ENCODE measurements at regions not wholly inside any gene's neighbourhood (a gene's known extent, or its start where the extent isn't known, plus 50 kb on each side); places are given as distances from the start of the nearest gene placed in this dataset.

DNA sequence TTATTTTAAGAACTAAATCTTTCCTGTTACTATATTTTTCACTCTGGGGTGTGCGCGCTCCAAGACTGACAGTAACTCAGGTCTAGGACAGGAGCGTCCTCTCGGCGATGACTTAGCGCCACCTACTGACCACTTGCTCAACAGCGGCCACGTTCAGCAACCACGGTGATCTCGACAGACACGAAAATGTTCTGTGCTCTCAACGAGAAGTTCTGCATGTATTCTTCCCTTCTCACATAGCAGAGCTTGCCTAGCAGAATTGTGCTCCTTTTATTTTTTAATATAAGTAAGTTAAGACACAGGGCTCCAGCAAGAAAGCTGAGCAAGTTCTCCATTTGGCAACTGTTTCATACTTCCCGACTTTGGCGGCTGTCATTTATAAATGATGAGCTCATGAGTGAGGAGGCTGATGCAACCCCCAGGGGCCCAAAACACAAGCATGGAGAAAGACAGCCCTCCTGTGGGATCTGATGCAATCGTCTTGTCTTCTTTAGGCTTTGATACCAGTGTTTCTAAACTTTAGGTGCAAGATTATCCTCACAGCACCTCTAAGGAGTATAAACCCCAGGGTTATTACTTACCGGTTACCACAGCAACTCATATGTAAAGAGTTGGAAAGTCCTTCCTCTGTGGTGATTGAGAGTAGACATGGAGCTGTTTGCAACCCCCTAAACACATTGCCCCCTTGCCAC is 92.6 kb downstream of the HHIPL2 start:
- Histone ChIP-seq H3K4me1 (ENCODE audit: insufficient read depth, low read length) (no peaks in the 10 kb centered on the region), H3K36me3 (ENCODE audit: insufficient read depth, low read length) (no peaks in the 10 kb centered on the region), H3K27ac (ENCODE audit: low read depth, low read length) (no peak overlapping the region), H3K9ac (ENCODE audit: low read depth, low read length) (no peak overlapping the region), H3K27me3 (ENCODE audit: insufficient read depth, low read length) (no peaks in the 10 kb centered on the region), H3K4me3 (ENCODE audit: low read length) (no peak overlapping the region), H3K9me3 (ENCODE audit: insufficient read depth, low read depth, low read length) (peaks cover 14% of the 10 kb centered on the region)
- 14% methylated on average over 15 of the region's 16 CpGs for WGBS

DNA sequence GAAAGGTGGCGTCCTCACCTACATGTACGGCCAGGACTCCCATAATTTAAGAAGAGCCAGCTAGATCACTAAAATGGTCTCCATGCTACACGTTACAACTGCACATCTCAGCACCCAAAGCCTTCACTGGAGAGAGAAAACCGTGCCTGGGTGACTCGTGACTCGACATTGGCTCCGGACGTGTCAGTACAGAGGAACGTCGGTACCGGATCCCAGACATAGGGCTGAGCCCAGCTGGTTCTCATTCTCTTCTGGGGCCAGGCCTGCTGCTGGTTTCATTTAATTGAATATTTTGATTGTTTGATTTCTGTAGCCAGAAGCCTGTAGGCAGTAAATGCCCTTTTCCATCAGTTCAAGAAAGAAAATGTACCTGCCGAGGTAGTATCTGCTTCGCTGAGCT is 93.1 kb downstream of the HHIPL2 start:
- Histone ChIP-seq H3K4me1 (ENCODE audit: insufficient read depth, low read length) (no peaks in the 10 kb centered on the region), H3K27ac (ENCODE audit: low read depth, low read length) (no peak overlapping the region), H3K27me3 (ENCODE audit: insufficient read depth, low read length) (no peaks in the 10 kb centered on the region), H3K9ac (ENCODE audit: low read depth, low read length) (no peak overlapping the region), H3K36me3 (ENCODE audit: insufficient read depth, low read length) (no peaks in the 10 kb centered on the region), H3K4me3 (ENCODE audit: low read length) (no peak overlapping the region), H3K9me3 (ENCODE audit: insufficient read depth, low read depth, low read length) (peaks cover 14% of the 10 kb centered on the region)
- 48% methylated on average over 13 of the region's 13 CpGs for WGBS

DNA sequence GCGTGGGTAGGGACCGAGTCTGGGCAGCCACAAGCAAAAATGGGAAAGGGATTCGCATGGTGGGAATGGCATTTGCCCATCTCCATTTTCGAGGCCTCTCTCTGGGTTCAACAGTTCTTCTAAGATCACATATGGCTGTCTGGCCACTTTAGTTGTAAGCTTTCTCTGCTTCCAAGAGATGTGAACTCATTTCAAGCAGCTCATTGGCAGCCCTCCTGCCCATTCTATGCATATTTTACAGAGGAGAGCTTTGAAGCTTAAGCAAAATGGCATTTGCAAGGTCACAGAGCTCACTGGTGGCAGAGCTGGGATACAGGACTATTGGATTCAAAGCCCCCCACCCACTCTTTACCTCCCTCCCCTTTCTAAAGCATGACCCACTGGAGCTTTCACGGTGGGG is 93.7 kb downstream of the HHIPL2 start:
- Histone ChIP-seq H3K4me1 (ENCODE audit: insufficient read depth, low read length) (no peaks in the 10 kb centered on the region), H3K27ac (ENCODE audit: low read depth, low read length) (no peak overlapping the region), H3K4me3 (ENCODE audit: low read length) (no peak overlapping the region), H3K36me3 (ENCODE audit: insufficient read depth, low read length) (no peaks in the 10 kb centered on the region), H3K9me3 (ENCODE audit: insufficient read depth, low read depth, low read length) (peaks cover 14% of the 10 kb centered on the region), H3K27me3 (ENCODE audit: insufficient read depth, low read length) (no peaks in the 10 kb centered on the region), H3K9ac (ENCODE audit: low read depth, low read length) (no peak overlapping the region)
- WGBS = 89% methylated on average over 5 of the region's 5 CpGs

DNA sequence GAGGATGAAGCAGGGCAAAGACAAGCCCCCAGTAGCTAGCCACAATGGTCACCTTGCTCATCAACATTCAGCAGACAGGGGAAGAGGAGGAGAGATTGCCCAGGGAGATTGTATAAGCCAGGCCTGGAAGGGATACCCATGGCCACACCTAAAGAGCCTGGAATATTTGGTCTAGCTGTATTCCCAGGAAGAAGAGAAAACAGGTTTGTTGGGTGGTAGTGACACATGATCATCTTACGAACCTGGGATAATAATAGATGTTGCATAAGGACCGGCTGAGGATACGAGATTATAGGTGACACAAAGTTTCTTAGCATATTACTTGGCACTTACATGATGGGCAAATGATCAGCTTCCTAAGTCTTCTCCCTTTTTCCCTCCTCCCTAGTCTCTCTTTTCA is 95.9 kb downstream of the HHIPL2 start:
- 75% methylated on average over 3 of the region's 3 CpGs for WGBS
- Histone ChIP-seq H3K4me1 (ENCODE audit: insufficient read depth, low read length) (no peaks in the 10 kb centered on the region), H3K4me3 (ENCODE audit: low read length) (no peak overlapping the region), H3K9me3 (ENCODE audit: insufficient read depth, low read depth, low read length) (peaks cover 2% of the 10 kb centered on the region; the same call in 1 of the 2 replicates), H3K27ac (ENCODE audit: low read depth, low read length) (no peak overlapping the region), H3K36me3 (ENCODE audit: insufficient read depth, low read length) (no peaks in the 10 kb centered on the region), H3K9ac (ENCODE audit: low read depth, low read length) (no peak overlapping the region), H3K27me3 (ENCODE audit: insufficient read depth, low read length) (no peaks in the 10 kb centered on the region)

DNA sequence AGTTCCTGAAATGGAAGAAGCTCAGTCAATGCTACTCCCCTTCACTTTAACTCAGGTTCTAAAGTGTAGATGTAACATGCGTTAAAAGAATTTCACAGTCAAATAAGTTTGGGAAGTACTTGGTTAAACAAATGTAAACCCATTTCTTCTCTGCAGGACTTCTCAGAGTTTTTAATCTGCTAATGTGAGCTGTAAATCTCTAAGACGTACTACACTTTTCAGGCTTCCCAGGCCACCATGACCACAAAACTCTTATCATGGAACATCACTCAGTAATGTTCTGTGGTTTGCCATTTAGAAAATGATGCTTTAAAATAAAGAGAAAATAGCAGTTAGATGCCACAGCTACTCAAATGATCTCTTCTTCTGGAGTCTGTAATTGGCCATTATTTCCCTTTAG is 104.3 kb downstream of the HHIPL2 start:
- no peaks in the 10 kb centered on the region for H3K27me3 ChIP-seq (ENCODE audit: insufficient read depth, low read length)
- 90% methylated on average over 1 of the region's 2 CpGs for WGBS
- H3K27ac ChIP-seq (ENCODE audit: low read depth, low read length) = no peak overlapping the region
- H3K9ac ChIP-seq (ENCODE audit: low read depth, low read length) = no peak overlapping the region
- H3K4me3 ChIP-seq (ENCODE audit: low read length) = no peak overlapping the region
- no peaks in the 10 kb centered on the region for H3K4me1 ChIP-seq (ENCODE audit: insufficient read depth, low read length)
- H3K9me3 ChIP-seq (ENCODE audit: insufficient read depth, low read depth, low read length) = no peaks in the 10 kb centered on the region
- no peaks in the 10 kb centered on the region for H3K36me3 ChIP-seq (ENCODE audit: insufficient read depth, low read length)

DNA sequence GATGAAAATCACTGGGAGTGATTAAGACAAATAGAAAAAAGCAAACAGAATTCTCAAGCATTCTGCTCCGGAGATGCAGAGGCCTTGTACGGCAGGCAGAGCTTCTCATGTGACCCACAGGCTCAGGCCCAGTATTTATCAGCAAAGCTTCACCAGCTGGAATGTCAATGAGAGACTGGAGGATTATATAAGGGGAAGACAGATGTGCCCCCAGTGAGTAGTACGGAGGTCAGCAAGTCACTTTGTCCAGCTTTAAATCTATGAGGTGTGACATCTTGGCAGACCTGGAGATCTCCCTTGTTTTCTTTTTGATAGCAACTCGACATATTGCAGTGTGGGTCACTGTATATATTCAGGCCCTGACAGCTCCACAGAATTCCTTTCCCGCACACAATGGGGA is 106.8 kb downstream of the HHIPL2 start:
- 90% methylated on average over 5 of the region's 5 CpGs for WGBS
- no peaks in the 10 kb centered on the region for H3K9me3 ChIP-seq (ENCODE audit: insufficient read depth, low read depth, low read length)
- no peaks in the 10 kb centered on the region for H3K36me3 ChIP-seq (ENCODE audit: insufficient read depth, low read length)
- no peaks in the 10 kb centered on the region for H3K27me3 ChIP-seq (ENCODE audit: insufficient read depth, low read length)
- no peak overlapping the region for H3K27ac ChIP-seq (ENCODE audit: low read depth, low read length)
- no peak overlapping the region for H3K9ac ChIP-seq (ENCODE audit: low read depth, low read length)
- H3K4me3 ChIP-seq (ENCODE audit: low read length) = no peak overlapping the region
- no peaks in the 10 kb centered on the region for H3K4me1 ChIP-seq (ENCODE audit: insufficient read depth, low read length)

DNA sequence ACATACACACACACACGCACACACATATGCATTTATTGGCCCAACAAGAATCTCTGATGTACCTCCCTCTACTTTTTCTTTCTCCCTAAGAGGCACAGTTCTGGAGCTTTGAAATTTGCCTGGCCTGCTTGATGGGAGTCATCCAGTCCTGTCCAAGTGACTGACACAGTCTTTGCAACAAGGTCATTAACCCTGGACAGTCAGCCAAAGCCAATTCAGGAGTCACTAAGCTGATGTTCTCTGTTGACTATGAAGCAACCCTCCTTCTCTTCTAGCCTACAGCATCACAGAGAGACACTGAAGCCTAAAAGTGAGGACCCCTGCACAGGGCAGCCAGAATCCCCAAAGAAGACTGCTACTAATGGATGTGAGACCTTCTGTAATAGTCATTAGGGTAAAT is 123.1 kb downstream of the HHIPL2 start:
- no peaks in the 10 kb centered on the region for H3K36me3 ChIP-seq (ENCODE audit: insufficient read depth, low read length)
- 91% methylated on average over 1 of the region's 1 CpG for WGBS
- no peak overlapping the region for H3K9ac ChIP-seq (ENCODE audit: low read depth, low read length)
- no peaks in the 10 kb centered on the region for H3K4me1 ChIP-seq (ENCODE audit: insufficient read depth, low read length)
- H3K9me3 ChIP-seq (ENCODE audit: insufficient read depth, low read depth, low read length) = no peaks in the 10 kb centered on the region
- no peaks in the 10 kb centered on the region for H3K27me3 ChIP-seq (ENCODE audit: insufficient read depth, low read length)
- H3K4me3 ChIP-seq (ENCODE audit: low read length) = no peak overlapping the region
- no peak overlapping the region for H3K27ac ChIP-seq (ENCODE audit: low read depth, low read length)

DNA sequence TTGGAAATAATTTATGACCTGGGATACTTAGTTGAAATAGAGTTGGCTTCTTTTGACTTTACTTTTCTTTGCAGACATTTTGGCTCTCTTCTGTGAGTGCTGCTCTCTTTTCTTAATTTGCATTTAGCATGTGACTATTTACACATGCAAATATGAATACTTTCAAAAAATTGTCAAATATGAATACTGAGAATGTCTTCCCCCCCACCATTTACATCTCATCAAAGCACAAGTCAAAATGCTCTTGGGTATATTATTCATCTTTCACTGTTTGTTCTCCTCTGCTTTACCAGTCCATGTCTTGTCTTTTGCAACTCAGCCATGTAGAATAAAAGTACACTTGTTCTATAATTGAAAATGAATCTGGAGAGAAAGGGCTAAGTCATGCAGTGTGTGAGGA is 126.5 kb downstream of the HHIPL2 start:
- no peak overlapping the region for H3K4me3 ChIP-seq (ENCODE audit: low read length)
- H3K9ac ChIP-seq (ENCODE audit: low read depth, low read length) = no peak overlapping the region
- H3K9me3 ChIP-seq (ENCODE audit: insufficient read depth, low read depth, low read length) = no peaks in the 10 kb centered on the region
- H3K27ac ChIP-seq (ENCODE audit: low read depth, low read length) = no peak overlapping the region
- no peaks in the 10 kb centered on the region for H3K4me1 ChIP-seq (ENCODE audit: insufficient read depth, low read length)
- no peaks in the 10 kb centered on the region for H3K27me3 ChIP-seq (ENCODE audit: insufficient read depth, low read length)
- no peaks in the 10 kb centered on the region for H3K36me3 ChIP-seq (ENCODE audit: insufficient read depth, low read length)

DNA sequence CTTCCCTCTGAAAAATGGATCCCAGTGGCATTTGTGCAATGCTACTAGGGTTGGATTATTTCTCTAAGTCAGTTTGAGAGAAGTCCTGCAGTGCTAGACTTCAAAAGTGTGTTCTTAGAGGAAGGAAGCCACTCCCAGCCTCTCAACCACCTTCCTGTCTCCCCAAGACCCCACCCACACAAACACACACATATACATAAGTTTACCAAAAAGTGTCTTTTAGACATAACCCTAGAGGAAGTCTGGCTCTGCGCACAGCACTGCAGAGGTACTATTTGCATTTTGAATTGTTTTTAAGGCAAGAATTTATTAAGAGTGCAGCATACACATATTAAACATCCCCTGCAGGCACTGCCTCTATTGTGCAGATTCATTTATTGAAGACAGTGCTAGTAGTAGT is 127.3 kb downstream of the HHIPL2 start:
- Histone ChIP-seq H3K9me3 (ENCODE audit: insufficient read depth, low read depth, low read length) (no peaks in the 10 kb centered on the region), H3K36me3 (ENCODE audit: insufficient read depth, low read length) (no peaks in the 10 kb centered on the region), H3K27ac (ENCODE audit: low read depth, low read length) (no peak overlapping the region), H3K4me1 (ENCODE audit: insufficient read depth, low read length) (no peaks in the 10 kb centered on the region), H3K27me3 (ENCODE audit: insufficient read depth, low read length) (no peaks in the 10 kb centered on the region), H3K9ac (ENCODE audit: low read depth, low read length) (no peak overlapping the region), H3K4me3 (ENCODE audit: low read length) (no peak overlapping the region)
- no CpG with 5 or more reads among the region's 1 CpG for WGBS

DNA sequence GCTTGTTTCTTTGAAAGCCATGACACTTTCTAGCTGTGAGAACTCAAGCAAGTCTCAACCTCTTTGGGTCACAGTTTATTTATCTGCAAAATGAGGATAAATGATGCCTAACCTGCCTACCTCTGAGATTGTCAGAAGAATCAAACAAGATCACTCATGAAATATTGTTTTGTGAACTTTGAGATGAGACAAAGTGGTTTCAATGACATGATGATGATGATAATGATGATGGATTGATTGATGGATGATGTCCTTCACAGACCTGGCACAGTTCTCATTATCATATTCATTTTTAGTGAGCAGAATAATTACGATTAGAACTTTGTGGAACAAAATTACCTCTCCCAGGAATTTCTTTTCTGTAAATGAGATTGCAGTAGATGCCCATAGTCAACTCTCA is 129.2 kb downstream of the HHIPL2 start:
- no peak overlapping the region for H3K9ac ChIP-seq (ENCODE audit: low read depth, low read length)
- no peaks in the 10 kb centered on the region for H3K4me1 ChIP-seq (ENCODE audit: insufficient read depth, low read length)
- no peaks in the 10 kb centered on the region for H3K27me3 ChIP-seq (ENCODE audit: insufficient read depth, low read length)
- WGBS = 83% methylated on average over 1 of the region's 1 CpG
- H3K4me3 ChIP-seq (ENCODE audit: low read length) = no peak overlapping the region
- no peak overlapping the region for H3K27ac ChIP-seq (ENCODE audit: low read depth, low read length)
- H3K36me3 ChIP-seq (ENCODE audit: insufficient read depth, low read length) = no peaks in the 10 kb centered on the region
- H3K9me3 ChIP-seq (ENCODE audit: insufficient read depth, low read depth, low read length) = no peaks in the 10 kb centered on the region

DNA sequence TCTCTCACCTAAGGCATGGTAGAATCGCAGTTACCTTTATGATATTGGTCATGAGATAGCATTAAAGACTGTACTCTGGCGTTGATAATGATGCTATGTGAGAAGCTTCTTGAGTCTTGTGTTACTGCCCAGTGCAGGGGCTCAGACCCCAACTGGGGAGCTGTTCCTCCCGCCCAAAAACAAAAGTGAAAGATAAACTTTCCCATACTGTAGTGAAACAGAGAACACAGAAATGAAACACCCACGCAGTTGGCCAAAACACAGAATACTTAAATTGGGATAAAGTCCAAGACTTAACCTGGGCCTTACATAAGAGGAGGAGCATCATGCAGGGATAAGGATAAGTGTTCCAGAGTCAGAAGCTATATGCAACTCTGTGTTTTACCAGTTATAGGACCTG is 130.6 kb downstream of the HHIPL2 start:
- 92% methylated on average over 4 of the region's 4 CpGs for WGBS
- Histone ChIP-seq H3K9ac (ENCODE audit: low read depth, low read length) (no peak overlapping the region), H3K27me3 (ENCODE audit: insufficient read depth, low read length) (no peaks in the 10 kb centered on the region)

More for the DNA sequence above, 130.6 kb downstream of the HHIPL2 start:
- Histone ChIP-seq H3K27ac (ENCODE audit: low read depth, low read length) (no peak overlapping the region), H3K4me3 (ENCODE audit: low read length) (no peak overlapping the region), H3K36me3 (ENCODE audit: insufficient read depth, low read length) (no peaks in the 10 kb centered on the region), H3K4me1 (ENCODE audit: insufficient read depth, low read length) (no peaks in the 10 kb centered on the region), H3K9me3 (ENCODE audit: insufficient read depth, low read depth, low read length) (no peaks in the 10 kb centered on the region)
